ENCODE measurements at regions not wholly inside any gene's neighbourhood (a gene's known extent, or its start where the extent isn't known, plus 50 kb on each side); places are given as distances from the start of the nearest gene placed in this dataset.

GRCh38 chr13:90154311-90154960, 1193.1 kb upstream of the MIR17HG start:
- no peaks in the 10 kb centered on the region for H3F3A ChIP-seq (ENCODE audit: insufficient read depth, low read depth)
- BruUV-seq (replicated peaks), result no TSS peak
- intact Hi-C loops (cut with micrococcal nuclease; ENCODE audit: unreplicated experiment), result no loop called here
- no peaks in the 10 kb centered on the region for H4K20me1 ChIP-seq (ENCODE audit: insufficient read depth)
- no peaks in the 10 kb centered on the region for H3K9me3 ChIP-seq (ENCODE audit: insufficient read depth, low read depth)
- H3K27ac ChIP-seq, result no peak overlapping the region
- DNase-seq, result no peak
- TF ChIP-seq, protein P1, sequence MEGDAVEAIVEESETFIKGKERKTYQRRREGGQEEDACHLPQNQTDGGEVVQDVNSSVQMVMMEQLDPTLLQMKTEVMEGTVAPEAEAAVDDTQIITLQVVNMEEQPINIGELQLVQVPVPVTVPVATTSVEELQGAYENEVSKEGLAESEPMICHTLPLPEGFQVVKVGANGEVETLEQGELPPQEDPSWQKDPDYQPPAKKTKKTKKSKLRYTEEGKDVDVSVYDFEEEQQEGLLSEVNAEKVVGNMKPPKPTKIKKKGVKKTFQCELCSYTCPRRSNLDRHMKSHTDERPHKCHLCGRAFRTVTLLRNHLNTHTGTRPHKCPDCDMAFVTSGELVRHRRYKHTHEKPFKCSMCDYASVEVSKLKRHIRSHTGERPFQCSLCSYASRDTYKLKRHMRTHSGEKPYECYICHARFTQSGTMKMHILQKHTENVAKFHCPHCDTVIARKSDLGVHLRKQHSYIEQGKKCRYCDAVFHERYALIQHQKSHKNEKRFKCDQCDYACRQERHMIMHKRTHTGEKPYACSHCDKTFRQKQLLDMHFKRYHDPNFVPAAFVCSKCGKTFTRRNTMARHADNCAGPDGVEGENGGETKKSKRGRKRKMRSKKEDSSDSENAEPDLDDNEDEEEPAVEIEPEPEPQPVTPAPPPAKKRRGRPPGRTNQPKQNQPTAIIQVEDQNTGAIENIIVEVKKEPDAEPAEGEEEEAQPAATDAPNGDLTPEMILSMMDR (conservative IDR thresholded peaks at IDR 0.05), result no peak
- TF ChIP-seq EZH2 (IDR thresholded peaks at IDR 0.05; ENCODE audit: low read depth), result no peak
- H3K4me2 ChIP-seq, result no peak overlapping the region
- no peaks in the 10 kb centered on the region for H3K79me2 ChIP-seq (ENCODE audit: low read depth)
- H3K36me3 ChIP-seq (ENCODE audit: low read depth), result no peaks in the 10 kb centered on the region
- ChIA-PET POLR2A (ENCODE audit: unreplicated experiment) (no interaction called here), CTCF (no interaction called here)
- no peak overlapping the region for H3K4me3 ChIP-seq
- no peaks in the 10 kb centered on the region for H3K27me3 ChIP-seq (ENCODE audit: insufficient read depth, low read depth)
- no peaks in the 10 kb centered on the region for H3K4me1 ChIP-seq (replicated peaks; ENCODE audit: insufficient read depth)
- H3K9me2 ChIP-seq (ENCODE audit: insufficient read depth), result no peaks in the 10 kb centered on the region
- H2AFZ ChIP-seq, result no peak overlapping the region

DNA sequence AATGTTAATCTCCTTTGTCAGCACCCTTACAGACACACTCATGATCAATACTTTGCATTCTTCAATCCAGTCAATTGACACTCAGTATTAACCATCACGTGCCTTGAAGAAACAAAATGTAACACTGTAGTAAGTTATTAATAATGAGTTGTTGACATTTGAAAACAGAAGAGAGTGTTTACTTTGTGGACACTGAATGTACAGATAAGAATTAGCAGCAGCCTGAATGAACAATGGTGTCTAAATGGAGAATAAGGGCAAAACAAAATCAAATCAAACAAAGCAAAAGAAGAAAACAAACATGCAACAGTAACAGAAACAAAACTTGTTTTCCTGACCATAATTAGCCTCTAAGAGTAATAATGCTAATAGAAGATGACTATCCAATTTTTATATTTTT, 1191.1 kb upstream of the MIR17HG start:
- Histone ChIP-seq H3K27ac (no peak overlapping the region), H3K4me2 (no peak overlapping the region), H3F3A (ENCODE audit: insufficient read depth, low read depth) (no peaks in the 10 kb centered on the region), H3K79me2 (ENCODE audit: low read depth) (no peaks in the 10 kb centered on the region), H3K4me1 (replicated peaks; ENCODE audit: insufficient read depth) (no peaks in the 10 kb centered on the region), H2AFZ (no peak overlapping the region), H3K4me3 (no peak overlapping the region), H3K9me3 (ENCODE audit: insufficient read depth, low read depth) (no peaks in the 10 kb centered on the region), H3K36me3 (ENCODE audit: low read depth) (no peaks in the 10 kb centered on the region), H3K27me3 (ENCODE audit: insufficient read depth, low read depth) (no peaks in the 10 kb centered on the region), H3K9me2 (ENCODE audit: insufficient read depth) (no peaks in the 10 kb centered on the region), H4K20me1 (ENCODE audit: insufficient read depth) (no peaks in the 10 kb centered on the region)
- TF ChIP-seq, protein P1 (conservative IDR thresholded peaks at IDR 0.05), result no peak
- no peak for TF ChIP-seq EZH2 (IDR thresholded peaks at IDR 0.05; ENCODE audit: low read depth)
- CTCF ChIA-PET, result no interaction called here
- intact Hi-C loops (cut with micrococcal nuclease; ENCODE audit: unreplicated experiment), result no loop called here
- no TSS peak for BruUV-seq (replicated peaks)
- no peak for DNase-seq
- POLR2A ChIA-PET (ENCODE audit: unreplicated experiment), result no interaction called here

DNA sequence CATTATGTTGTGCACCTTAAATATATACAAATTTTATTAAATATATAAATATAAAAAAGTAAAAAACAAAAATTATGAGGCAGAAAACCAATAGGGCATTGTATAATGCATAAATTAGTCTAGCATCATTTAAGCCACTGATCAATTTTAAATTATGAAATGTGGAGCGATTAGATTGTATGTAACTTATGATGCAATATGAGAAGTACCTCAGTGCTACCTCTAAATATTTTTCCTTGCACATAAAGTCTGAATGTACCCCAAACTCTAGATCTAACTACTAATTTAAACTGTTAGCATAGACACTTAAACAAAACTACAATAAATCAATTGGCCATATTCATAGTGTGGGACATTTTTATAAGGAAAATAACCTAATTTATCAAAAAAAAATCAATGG, 1178.5 kb upstream of the MIR17HG start:
- Histone ChIP-seq H3F3A (ENCODE audit: insufficient read depth, low read depth) (no peaks in the 10 kb centered on the region), H3K9me3 (ENCODE audit: insufficient read depth, low read depth) (no peaks in the 10 kb centered on the region), H3K27ac (no peak overlapping the region), H3K79me2 (ENCODE audit: low read depth) (no peaks in the 10 kb centered on the region), H3K4me3 (no peak overlapping the region), H3K4me1 (replicated peaks; ENCODE audit: insufficient read depth) (no peaks in the 10 kb centered on the region), H3K9me2 (ENCODE audit: insufficient read depth) (no peaks in the 10 kb centered on the region), H4K20me1 (ENCODE audit: insufficient read depth) (no peaks in the 10 kb centered on the region), H3K4me2 (no peak overlapping the region), H2AFZ (no peak overlapping the region), H3K36me3 (ENCODE audit: low read depth) (no peaks in the 10 kb centered on the region), H3K27me3 (ENCODE audit: insufficient read depth, low read depth) (no peaks in the 10 kb centered on the region)
- intact Hi-C loops (cut with micrococcal nuclease; ENCODE audit: unreplicated experiment), result no loop called here
- TF ChIP-seq, protein P1 (conservative IDR thresholded peaks at IDR 0.05), result no peak
- CTCF ChIA-PET, result no interaction called here
- BruUV-seq (replicated peaks), result no TSS peak
- POLR2A ChIA-PET (ENCODE audit: unreplicated experiment), result no interaction called here
- DNase-seq, result no peak
